PFSK-1 (cell line): ENCODE measurements at regions not wholly inside any gene's neighbourhood (a gene's known extent, or its start where the extent isn't known, plus 50 kb on each side); places are given as distances from the start of the nearest gene placed in this dataset.

ENCODE experiments used
- POLR2AphosphoS5 ChIP-seq: IDR thresholded peaks from 2 replicates; pipeline ENCODE4 v1.6.1; 2012; ENCODE audit warnings: low read depth, mild to moderate bottlenecking, control low read depth, low read length, moderate library complexity
- TAF1 ChIP-seq: IDR thresholded peaks from 2 replicates; pipeline ENCODE4 v1.6.1; 2012; ENCODE audit warnings: low read length, control low read depth, borderline replicate concordance; ENCODE audit not compliant: insufficient read depth

DNA sequence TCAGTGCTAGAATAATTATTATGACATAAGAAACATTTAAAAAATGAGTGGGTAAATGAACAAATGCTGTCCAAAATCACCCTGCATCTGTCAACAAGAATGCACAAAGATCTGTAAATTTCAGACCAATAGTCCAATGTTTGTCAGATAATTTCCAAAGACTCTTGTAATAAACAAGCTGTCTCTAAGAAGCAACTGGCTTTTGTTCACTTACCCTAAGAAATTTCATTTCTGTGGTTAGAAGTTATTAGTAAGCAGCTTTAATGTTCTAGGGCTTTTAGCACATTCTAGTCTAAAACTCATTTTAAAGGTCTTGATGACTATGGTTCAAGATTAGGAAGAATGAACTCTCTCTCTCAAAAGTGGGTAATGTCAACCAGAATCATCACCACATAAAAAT lies 560.3 kb upstream of the SMIM31 start:
- TF ChIP-seq TAF1 (no peak), POLR2AphosphoS5 (no peak)
